SK-N-SH (cell line): ENCODE measurements at regions not wholly inside any gene's neighbourhood (a gene's known extent, or its start where the extent isn't known, plus 50 kb on each side); places are given as distances from the start of the nearest gene placed in this dataset.

Experiments
- CTCF ChIA-PET: fragments of 300-600, 350-600 bp; formaldehyde crosslinking; extraction: SDS; loops from one replicate; lab custom pipeline; 2021; lab: Yijun Ruan, JAX
- POLR2A ChIA-PET: fragments of 350-600 bp; sonication (Branson Sonifier 250); formaldehyde crosslinking; extraction: SDS; loops from one replicate; lab custom pipeline; 2020; ENCODE audit warnings: antibody characterized with exemption, inconsistent platforms; lab: Yijun Ruan, JAX
- DNase-seq: peaks from one replicate; pipeline ENCODE4 v3.0.0; 2012
- H2AFZ ChIP-seq: fragments of 200-600 bp; sonication (generic); 2 replicates; pipeline ENCODE4 v1.8.1; 2016; ENCODE audit warnings: antibody characterized with exemption, mild to moderate bottlenecking, low read depth
- H3F3A ChIP-seq: fragments of 200-600 bp; sonication (generic); replicated peaks from 2 replicates; pipeline ENCODE3; 2016; ENCODE audit warnings: antibody characterized with exemption, mild to moderate bottlenecking; ENCODE audit not compliant: insufficient read depth
- H3K27ac ChIP-seq, 2 experiments: fragments of 200-500 bp in 1 of 2; fragments of 200-600 bp in 1 of 2; sonication (Bioruptor generic) in 1 of 2; sonication (generic), shearing (Covaris generic) in 1 of 2; 2 replicates each; pipeline versions ENCODE4 v1.5.1 to v1.6.1; 2014 to 2016; ENCODE audit warnings: low read depth in 2 of 2, inconsistent platforms in 1 of 2, low read length in 1 of 2, mild to moderate bottlenecking in 1 of 2, mixed read lengths in 1 of 2
- H3K27me3 ChIP-seq: fragments of 200-600 bp; sonication (generic), shearing (Covaris generic); 2 replicates; pipeline ENCODE4 v1.6.1; 2016; ENCODE audit warnings: mixed run types; ENCODE audit not compliant: insufficient read depth
- H3K36me3 ChIP-seq, 2 experiments: fragments of 200-500 bp in 1 of 2; fragments of 200-600 bp in 1 of 2; sonication (Bioruptor generic) in 1 of 2; sonication (generic) in 1 of 2; replicated peaks in 1 of 2; 2 replicates each; pipeline versions ENCODE3 to v1.5.1; 2014 to 2016; ENCODE audit warnings: low read length in 1 of 2, mild to moderate bottlenecking in 1 of 2; ENCODE audit not compliant: insufficient read depth in 2 of 2, control insufficient read depth in 1 of 2
- H3K4me1 ChIP-seq, 2 experiments: fragments of 200-500 bp in 1 of 2; fragments of 200-600 bp in 1 of 2; sonication (Bioruptor generic) in 1 of 2; sonication (generic), shearing (Covaris generic) in 1 of 2; 2 replicates each; pipeline versions ENCODE4 v1.5.1 to v1.6.1; 2014 to 2016; ENCODE audit warnings: low read depth in 1 of 2, low read length in 1 of 2, mixed run types in 1 of 2; ENCODE audit not compliant: insufficient read depth in 2 of 2, control insufficient read depth in 1 of 2
- H3K4me2 ChIP-seq: fragments of 200-600 bp; sonication (generic), shearing (Covaris generic); 2 replicates; pipeline ENCODE4 v1.6.1; 2017; ENCODE audit warnings: mixed run types
- H3K4me3 ChIP-seq, 2 experiments: fragments of 200-500 bp in 1 of 2; fragments of 200-600 bp in 1 of 2; sonication (Bioruptor generic) in 1 of 2; sonication (generic), shearing (Covaris generic) in 1 of 2; 2 replicates each; pipeline versions ENCODE4 v1.5.1 to v1.8.1; 2014 to 2016; ENCODE audit warnings: low read depth in 2 of 2, inconsistent platforms in 1 of 2, low read length in 1 of 2, mild to moderate bottlenecking in 1 of 2, mixed read lengths in 1 of 2, moderate library complexity in 1 of 2
- H3K79me2 ChIP-seq: fragments of 200-600 bp; sonication (generic); 2 replicates; pipeline ENCODE4 v1.8.1; 2017; ENCODE audit warnings: mild to moderate bottlenecking; ENCODE audit not compliant: insufficient read depth
- H3K9ac ChIP-seq: fragments of 200-600 bp; sonication (generic); 2 replicates; pipeline ENCODE4 v1.6.1; 2017; ENCODE audit warnings: mixed run types
- H3K9me2 ChIP-seq: fragments of 200-600 bp; sonication (generic); 2 replicates; pipeline ENCODE4 v1.6.1; 2017; ENCODE audit warnings: mixed run types
- H3K9me3 ChIP-seq: fragments of 200-600 bp; sonication (generic); 2 replicates; pipeline ENCODE4 v1.6.1; 2017; ENCODE audit warnings: mixed run types, mild to moderate bottlenecking, moderate library complexity
- H4K20me1 ChIP-seq: fragments of 200-600 bp; sonication (generic); 2 replicates; pipeline ENCODE4 v1.6.1; 2017; ENCODE audit warnings: mild to moderate bottlenecking, mixed run types; ENCODE audit not compliant: insufficient read depth
- EZH2phosphoT487 ChIP-seq: fragments of 200-600 bp; sonication (generic); IDR thresholded peaks from 2 replicates; pipeline ENCODE4 v1.6.1; 2017; ENCODE audit warnings: low read depth, mixed run types, mild to moderate bottlenecking, antibody characterized with exemption, moderate library complexity, borderline replicate concordance
- FOSL2 ChIP-seq: IDR thresholded peaks from 2 replicates; pipeline ENCODE4 v1.4.0; 2012; ENCODE audit warnings: low read depth, mild to moderate bottlenecking, moderate library complexity, borderline replicate concordance
- FOXJ3 ChIP-seq: sonication (generic); formaldehyde crosslinking; IDR thresholded peaks from 2 replicates; pipeline ENCODE4 v1.5.1; 2020; ENCODE audit warnings: mild to moderate bottlenecking, missing genetic modification reagents
- GABPA ChIP-seq: IDR thresholded peaks from 2 replicates; pipeline ENCODE4 v1.4.0; 2012; ENCODE audit warnings: low read depth, mild to moderate bottlenecking
- GATA2 ChIP-seq: sonication (generic); formaldehyde crosslinking; IDR thresholded peaks from 2 replicates; pipeline ENCODE4 v1.5.0; 2020; ENCODE audit warnings: mild to moderate bottlenecking, missing genetic modification reagents
- IRF3 ChIP-seq: fragments of 150-350 bp; IDR thresholded peaks from 2 replicates; pipeline ENCODE4 v1.6.1; 2016; ENCODE audit warnings: mild to moderate bottlenecking, low read depth, low read length
- JUND ChIP-seq: IDR thresholded peaks from 2 replicates; pipeline ENCODE4 v1.4.0; 2012
- NFIC ChIP-seq: IDR thresholded peaks from 2 replicates; pipeline ENCODE4 v1.4.0; 2012; ENCODE audit warnings: borderline replicate concordance
- NRF1 ChIP-seq: IDR thresholded peaks from 2 replicates; pipeline ENCODE4 v1.6.1; 2012; ENCODE audit warnings: low read depth, mild to moderate bottlenecking, low read length
- RXRA ChIP-seq: IDR thresholded peaks from 2 replicates; pipeline ENCODE4 v1.4.0; 2012; ENCODE audit warnings: low read depth, mild to moderate bottlenecking, borderline replicate concordance
- SMC3 ChIP-seq: IDR thresholded peaks from 2 replicates; pipeline ENCODE4 v1.6.1; 2012; ENCODE audit warnings: low read depth, low read length, improper control_type of control experiment
- TAF1 ChIP-seq: IDR thresholded peaks from 2 replicates; pipeline ENCODE4 v1.6.1; 2012; ENCODE audit warnings: low read depth, mild to moderate bottlenecking, low read length, moderate library complexity, borderline replicate concordance
- WGBS: methylation state at CpG from one replicate; pipeline ENCODE4 v1.1.6; 2017; ENCODE audit warnings: low lambda C conversion rate; 5-methylcytosine and 5-hydroxymethylcytosine counted together

GRCh38 chr7:10138087-10138854 lies 835.4 kb upstream of the PHF14 start:
- peaks cover 0 to 2% of the 10 kb centered on the region in 2 experiments; a peak in 1 of 4 replicates for H3K4me1 ChIP-seq
- no peaks in the 10 kb centered on the region for H3F3A ChIP-seq
- H3K36me3 ChIP-seq, result no peaks in the 10 kb centered on the region
- WGBS, result 31% methylated on average over 5 of the region's 5 CpGs
- ChIA-PET POLR2A (no interaction called here), CTCF (interaction anchor here (0.6 to 1.1 kb wide), 2 partner anchors 11 to 551 kb away, joined by 3 read pairs; no protein-coding TSS in a partner anchor)
- H3K27ac ChIP-seq, result no peak overlapping the region
- H2AFZ ChIP-seq, result no peak overlapping the region
- H3K4me2 ChIP-seq, result no peak overlapping the region
- H3K9ac ChIP-seq, result no peak overlapping the region
- no peaks in the 10 kb centered on the region for H3K27me3 ChIP-seq
- H3K79me2 ChIP-seq, result no peaks in the 10 kb centered on the region
- H3K9me3 ChIP-seq, result no peaks in the 10 kb centered on the region
- DNase-seq, result no peak
- no peaks in the 10 kb centered on the region for H4K20me1 ChIP-seq
- TF ChIP-seq JUND (no peak), SMC3 (no peak), IRF3 (no peak), EZH2phosphoT487 (no peak), NFIC (no peak), FOXJ3 (CRISPR knock-in tag) (no peak), TAF1 (no peak), RXRA (no peak), FOSL2 (no peak), GABPA (no peak)
- H3K9me2 ChIP-seq, result no peaks in the 10 kb centered on the region
- H3K4me3 ChIP-seq, result no peak overlapping the region

DNA sequence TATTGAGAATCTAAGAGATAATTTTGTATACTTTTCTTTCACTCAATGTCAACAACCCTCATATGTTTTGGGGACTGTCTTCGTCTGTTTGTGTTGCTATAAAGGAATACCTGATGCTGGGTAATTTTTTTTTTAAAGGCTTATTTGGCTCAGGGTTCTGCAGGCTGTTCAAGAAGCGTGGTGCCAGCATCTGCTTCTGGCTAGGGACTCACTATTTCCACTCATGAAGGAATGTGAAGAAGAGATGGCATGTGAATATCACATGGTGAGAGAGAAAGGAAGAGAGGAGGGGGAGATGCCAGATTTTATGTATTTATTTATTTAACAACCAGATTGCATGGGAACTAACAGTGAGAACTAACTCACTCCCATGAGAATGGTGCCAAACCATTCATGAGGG lies 827.4 kb upstream of the PHF14 start:
- Histone ChIP-seq H3F3A (no peaks in the 10 kb centered on the region), H3K4me1 (no peaks in the 10 kb centered on the region; a peak in 1 of 4 replicates), H3K9me2 (peaks cover 4% of the 10 kb centered on the region; the same call in 1 of the 2 replicates), H3K36me3 (no peaks in the 10 kb centered on the region), H2AFZ (no peak overlapping the region), H3K9ac (no peak overlapping the region), H3K27me3 (no peaks in the 10 kb centered on the region), H3K27ac (no peak overlapping the region), H3K4me2 (no peak overlapping the region), H3K9me3 (peaks cover 6% of the 10 kb centered on the region; the same call in 1 of the 2 replicates), H3K79me2 (no peaks in the 10 kb centered on the region), H3K4me3 (no peak overlapping the region), H4K20me1 (no peaks in the 10 kb centered on the region)
- CTCF ChIA-PET, result interaction anchor here (1.0 to 1.4 kb wide), 2 partner anchors 12 to 15 kb away, joined by 3 to 4 read pairs; no protein-coding TSS in a partner anchor
- TF ChIP-seq RXRA (no peak), NRF1 (no peak), FOSL2 (no peak), GATA2 (CRISPR knock-in tag) (no peak)
- POLR2A ChIA-PET, result no interaction called here
- no peak for DNase-seq
- 9% methylated on average over 2 of the region's 2 CpGs for WGBS
